AG09309 (cell line): ENCODE measurements at regions not wholly inside any gene's neighbourhood (a gene's known extent, or its start where the extent isn't known, plus 50 kb on each side); places are given as distances from the start of the nearest gene placed in this dataset.
A peak's percentile ranks its signal among the peaks of the same experiment; 100 is the strongest.

ENCODE experiments used
- DNase-seq: peaks from one replicate; pipeline ENCODE4 v3.0.0-alpha.2; 2010; ENCODE audit warnings: low read depth
- H3K4me3 ChIP-seq: 2 replicates; pipeline ENCODE4 v1.5.1; 2011; ENCODE audit warnings: mild to moderate bottlenecking, low read depth, low read length, moderate library complexity; ENCODE audit not compliant: control insufficient read depth
- TF ChIP-seq, protein P1 (sequence below): IDR thresholded peaks from 2 replicates; pipeline ENCODE4 v1.5.1; 2011; ENCODE audit warnings: mild to moderate bottlenecking, low read depth, low read length, inconsistent platforms; ENCODE audit not compliant: insufficient read depth, control insufficient read depth; ENCODE audit errors: missing control alignments

DNA sequence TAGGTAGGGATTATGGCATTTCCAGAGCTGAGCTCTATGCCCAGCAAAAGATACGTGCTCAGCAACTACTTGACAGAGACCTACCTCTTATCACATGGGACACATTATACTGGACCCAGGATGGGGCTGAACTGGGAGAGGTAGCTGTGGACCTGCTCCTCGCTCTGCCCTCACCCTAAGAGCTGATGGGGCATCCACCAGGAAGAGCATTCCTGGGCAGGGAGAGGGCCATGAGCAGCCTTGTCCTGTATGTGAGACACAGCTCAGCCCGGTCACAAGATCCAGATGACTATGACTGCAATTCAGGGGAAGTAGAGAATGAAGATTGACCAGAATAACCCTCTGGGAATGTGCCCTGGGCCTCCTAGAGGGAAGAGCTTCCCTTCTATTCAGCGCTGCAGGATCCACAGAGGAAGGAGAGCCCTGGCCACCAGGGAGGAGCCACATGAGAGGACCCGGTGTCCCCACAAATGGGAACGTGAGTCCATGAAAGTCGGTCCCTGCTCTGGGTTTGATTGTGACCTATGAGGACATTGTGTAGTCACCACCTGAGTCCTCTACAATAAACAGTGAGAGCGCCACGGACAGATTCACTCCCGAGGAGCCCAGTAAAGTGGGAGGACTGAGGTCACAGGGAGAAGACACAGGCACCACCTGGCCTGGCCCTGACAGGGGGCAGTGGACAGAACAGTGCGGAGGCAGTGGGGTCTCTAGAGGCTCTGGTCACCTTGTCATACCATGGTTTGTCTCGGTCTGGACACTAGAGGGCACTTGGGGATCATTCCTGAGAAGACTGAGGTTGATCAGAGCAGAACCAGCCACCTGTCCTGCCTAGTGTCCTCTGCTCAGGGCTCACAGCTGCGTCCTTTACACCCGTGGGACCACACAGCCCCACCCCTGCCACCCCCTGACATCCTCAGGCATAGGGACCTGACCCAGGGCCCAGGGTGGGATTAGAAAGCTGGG is 99.5 kb downstream of the ZNF280B start:
- TF ChIP-seq, protein P1, sequence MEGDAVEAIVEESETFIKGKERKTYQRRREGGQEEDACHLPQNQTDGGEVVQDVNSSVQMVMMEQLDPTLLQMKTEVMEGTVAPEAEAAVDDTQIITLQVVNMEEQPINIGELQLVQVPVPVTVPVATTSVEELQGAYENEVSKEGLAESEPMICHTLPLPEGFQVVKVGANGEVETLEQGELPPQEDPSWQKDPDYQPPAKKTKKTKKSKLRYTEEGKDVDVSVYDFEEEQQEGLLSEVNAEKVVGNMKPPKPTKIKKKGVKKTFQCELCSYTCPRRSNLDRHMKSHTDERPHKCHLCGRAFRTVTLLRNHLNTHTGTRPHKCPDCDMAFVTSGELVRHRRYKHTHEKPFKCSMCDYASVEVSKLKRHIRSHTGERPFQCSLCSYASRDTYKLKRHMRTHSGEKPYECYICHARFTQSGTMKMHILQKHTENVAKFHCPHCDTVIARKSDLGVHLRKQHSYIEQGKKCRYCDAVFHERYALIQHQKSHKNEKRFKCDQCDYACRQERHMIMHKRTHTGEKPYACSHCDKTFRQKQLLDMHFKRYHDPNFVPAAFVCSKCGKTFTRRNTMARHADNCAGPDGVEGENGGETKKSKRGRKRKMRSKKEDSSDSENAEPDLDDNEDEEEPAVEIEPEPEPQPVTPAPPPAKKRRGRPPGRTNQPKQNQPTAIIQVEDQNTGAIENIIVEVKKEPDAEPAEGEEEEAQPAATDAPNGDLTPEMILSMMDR, result peak; percentile 11
- H3K4me3 ChIP-seq, result no peak overlapping the region
- no peak for DNase-seq

DNA sequence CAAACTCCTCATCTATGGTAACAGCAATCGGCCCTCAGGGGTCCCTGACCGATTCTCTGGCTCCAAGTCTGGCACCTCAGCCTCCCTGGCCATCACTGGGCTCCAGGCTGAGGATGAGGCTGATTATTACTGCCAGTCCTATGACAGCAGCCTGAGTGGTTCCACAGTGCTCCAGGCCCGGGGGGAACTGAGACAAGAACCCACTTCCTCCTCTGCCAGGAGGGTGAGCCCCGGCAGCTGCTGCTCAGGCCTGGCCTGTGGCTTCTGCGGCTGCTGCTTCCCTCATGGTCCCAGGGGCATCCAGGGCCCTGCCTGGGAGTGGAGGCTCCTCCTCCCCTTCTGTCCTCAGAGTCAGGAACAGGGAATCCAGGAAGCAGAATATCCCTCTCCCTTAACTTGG is 98.4 kb downstream of the ZNF280B start:
- TF ChIP-seq, protein P1, result no peak
- DNase-seq, result no peak
- no peak overlapping the region for H3K4me3 ChIP-seq

DNA sequence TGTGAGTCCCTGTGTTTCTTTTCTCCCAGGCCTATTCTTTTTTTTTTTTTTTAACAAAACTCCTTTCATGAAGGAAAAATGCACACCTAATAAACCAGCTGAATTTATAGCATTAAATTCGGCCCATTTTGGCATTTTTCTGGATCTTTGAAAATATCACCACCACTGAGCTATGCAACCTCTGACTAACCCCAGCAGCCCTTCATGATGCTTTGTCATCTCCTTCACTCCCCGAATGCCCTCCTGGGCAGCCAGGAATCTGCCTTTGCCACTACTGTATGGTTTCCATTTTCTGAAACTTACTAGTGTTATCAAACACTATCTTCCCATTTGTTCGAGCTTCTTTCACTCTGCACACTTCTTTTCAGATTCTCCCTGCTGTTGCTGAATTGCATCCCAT is 97.9 kb downstream of the ZNF280B start:
- TF ChIP-seq, protein P1, result no peak
- DNase-seq, result no peak
- no peak overlapping the region for H3K4me3 ChIP-seq

DNA sequence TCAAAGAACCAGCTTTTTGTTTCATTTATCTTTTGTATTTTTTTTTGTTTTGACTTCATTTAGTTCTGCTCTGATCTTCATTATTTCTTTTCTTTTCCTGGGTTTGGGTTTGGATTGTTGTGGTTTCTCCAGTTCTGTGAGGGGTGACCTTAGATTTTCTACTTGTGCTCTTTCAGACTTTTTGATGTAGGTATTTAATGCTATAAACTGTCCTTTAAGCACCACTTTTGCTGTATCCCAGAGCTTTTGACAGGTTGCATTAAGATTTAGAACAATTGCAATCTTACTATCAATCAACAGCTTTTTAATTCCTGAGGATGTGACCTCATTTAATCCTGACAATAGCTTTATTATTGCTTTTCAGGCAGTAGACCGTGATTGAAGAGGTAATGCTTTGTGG is 94.3 kb downstream of the ZNF280B start:
- DNase-seq, result no peak
- TF ChIP-seq, protein P1, result no peak

DNA sequence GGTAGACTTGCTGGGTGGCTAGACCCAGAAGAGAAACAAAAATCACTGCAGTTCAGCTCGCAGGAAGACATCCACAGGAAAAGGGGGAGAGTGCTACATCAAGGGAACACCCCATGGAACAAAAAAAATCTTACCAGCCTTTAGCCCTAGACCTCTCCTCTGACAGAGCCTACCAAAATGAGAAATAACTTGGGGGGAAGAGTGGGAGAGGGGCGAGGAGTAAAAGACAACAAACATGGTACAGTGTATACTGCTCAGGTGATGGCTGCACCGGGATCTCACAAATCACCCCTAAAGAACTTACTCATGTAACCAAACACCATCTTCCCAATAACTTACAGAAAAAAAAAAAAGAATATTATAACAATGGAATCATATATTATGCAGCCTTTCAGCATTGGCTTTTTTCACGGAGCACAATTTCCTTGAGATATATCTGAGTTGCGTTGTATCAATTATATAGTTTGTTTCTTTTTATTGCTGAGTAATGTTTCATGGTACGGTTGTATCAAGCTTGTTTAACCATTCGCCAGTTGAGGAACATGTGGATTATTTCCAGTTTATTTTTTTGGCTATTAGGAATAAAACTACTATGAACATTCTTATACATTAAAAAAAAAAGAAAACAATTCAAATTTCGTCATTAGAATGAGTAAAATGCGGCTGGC is 90.9 kb downstream of the ZNF280B start:
- TF ChIP-seq, protein P1, result no peak
- DNase-seq, result no peak
- H3K4me3 ChIP-seq, result no peak overlapping the region

More for the DNA sequence above, 94.3 kb downstream of the ZNF280B start:
- H3K4me3 ChIP-seq, result no peak overlapping the region

DNA sequence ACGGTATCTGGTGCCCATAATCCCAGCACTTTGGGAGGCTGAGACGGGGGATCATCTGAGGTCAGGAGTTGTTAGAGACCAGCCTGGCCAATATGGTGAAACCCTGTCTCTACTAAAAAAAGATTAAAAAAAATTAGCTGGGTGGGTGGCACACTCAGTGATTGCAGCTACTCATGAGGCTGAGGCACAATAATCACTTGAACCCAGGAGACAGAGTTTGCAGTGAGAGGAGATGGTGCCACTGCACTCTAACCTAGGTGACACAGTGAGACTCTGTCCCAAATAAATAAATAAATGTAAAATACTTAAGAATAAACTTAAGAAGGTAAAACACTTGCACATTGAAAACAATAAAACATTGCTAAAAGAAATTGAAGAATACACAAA is 90.4 kb downstream of the ZNF280B start:
- DNase-seq, result no peak
- no peak overlapping the region for H3K4me3 ChIP-seq
- TF ChIP-seq, protein P1, result no peak
